GM21825 (cell line): ENCODE measurements at regions not wholly inside any gene's neighbourhood (a gene's known extent, or its start where the extent isn't known, plus 50 kb on each side); places are given as distances from the start of the nearest gene placed in this dataset.

ENCODE experiments used
- ATAC-seq: cut with Tn5 transposase; IDR thresholded peaks from one replicate; pipeline ENCODE4 v1.9.1; 2021; ENCODE audit warnings: mild to moderate bottlenecking, moderate library complexity; ENCODE audit not compliant: unreplicated experiment

DNA sequence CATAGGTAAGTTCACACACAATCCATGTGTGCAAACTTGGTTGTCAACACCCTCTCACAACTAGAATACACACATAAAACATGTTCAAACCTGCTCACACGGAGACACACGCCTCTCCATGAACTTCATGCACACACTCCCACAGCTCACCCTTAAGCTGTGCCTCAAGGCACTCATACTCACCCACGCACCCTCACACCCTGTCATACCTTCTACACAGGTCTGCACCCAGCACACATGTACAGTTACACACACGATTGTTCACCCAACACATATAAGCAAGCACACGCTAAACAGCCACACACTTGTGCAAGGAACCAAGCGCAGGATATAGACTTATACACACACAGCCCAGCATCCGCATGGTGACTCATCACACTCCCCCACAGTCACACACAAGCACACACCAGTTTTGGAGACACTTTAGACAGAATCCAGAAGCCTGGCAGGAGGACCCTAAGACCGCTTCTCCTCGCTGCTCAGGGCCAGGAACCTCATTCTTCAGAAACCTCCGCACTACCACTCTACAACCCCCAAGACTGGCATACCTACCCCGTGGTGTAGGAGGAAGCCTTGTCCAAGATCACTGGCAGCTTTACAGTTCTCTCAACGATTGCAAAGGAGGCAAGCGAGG, 58.7 kb upstream of the ZC3H12A start:
- ATAC-seq = no peak

DNA sequence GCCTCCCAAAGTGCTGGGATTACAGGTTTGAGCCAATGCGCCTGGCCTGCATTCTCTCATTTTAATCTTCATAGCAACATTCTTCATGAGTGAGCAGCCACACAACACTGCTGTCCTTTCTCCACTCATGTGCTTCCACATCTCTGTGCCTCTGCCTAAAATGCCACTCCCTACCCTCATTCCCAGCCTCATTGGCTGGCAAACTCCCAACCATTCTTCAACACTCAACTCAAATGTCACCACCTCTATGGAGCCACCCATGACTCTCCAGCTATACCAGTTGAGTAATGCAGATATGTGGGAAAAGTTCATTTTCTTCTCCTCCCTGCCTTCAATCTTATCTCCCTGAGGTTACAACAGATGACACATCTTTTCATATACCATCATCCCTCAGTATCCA, 53.9 kb upstream of the ZC3H12A start:
- ATAC-seq = no peak

DNA sequence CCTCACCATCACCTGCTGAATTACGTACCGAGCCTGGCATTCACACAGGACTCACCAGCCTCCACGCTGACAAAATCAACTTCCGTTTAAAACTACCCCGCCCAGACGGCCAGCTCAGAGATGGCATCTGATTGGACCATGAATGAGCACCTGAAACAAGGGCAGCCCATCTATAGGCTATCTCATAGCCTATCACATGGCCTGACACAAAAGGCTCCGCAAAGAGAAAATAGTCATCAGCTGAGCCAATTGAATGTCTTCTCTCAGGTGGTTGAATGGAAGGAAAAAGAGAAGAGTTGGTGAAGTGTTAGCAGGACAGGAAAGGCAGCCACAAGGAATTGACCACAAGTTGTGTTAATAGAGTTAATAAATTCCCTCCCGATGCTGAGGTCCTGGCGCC, 50.6 kb upstream of the ZC3H12A start:
- no peak for ATAC-seq

DNA sequence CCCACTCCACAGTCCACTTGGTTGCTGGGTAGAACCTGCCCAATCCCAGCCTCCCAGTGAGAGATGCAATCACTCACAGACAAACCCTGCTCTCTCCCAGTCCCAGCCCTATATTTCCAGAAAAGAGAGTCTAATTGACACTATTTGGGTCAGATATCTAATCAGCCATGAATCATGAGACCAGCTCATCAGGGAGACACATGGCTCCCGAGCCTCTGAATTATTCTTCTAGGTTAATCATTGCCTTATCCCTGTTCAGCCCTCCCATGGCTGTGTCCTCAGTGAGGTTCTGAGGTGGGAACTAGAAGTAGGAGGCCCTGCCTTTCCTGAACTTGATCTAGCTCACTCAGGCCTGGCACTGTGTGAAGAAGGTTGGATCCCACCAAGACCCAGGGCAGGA, 49.9 kb upstream of the ZC3H12A start:
- no peak for ATAC-seq
